Natural killer cell treated with Interleukin-12 subunit alpha and Interleukin-12 subunit beta and Interleukin-15 and Interleukin-18, amount 100 ng/mL, for 72 hours (primary cell): ENCODE measurements at regions not wholly inside any gene's neighbourhood (a gene's known extent, or its start where the extent isn't known, plus 50 kb on each side); places are given as distances from the start of the nearest gene placed in this dataset.

Source experiments
- ATAC-seq, 2 donors: fragments of 150-1000 bp; cut with Tn5 transposase in 1 of 2; sonication (Bioruptor Pico), chemical (Tn5 transposase) in 1 of 2; 2 replicates each; pipeline ENCODE4 v1.10.0; 2021
- DNase-seq: peaks from one replicate; pipeline ENCODE4 v3.0.0; 2022; ENCODE audit warnings: low spot score
- H3K27ac Mint-ChIP-seq, 2 donors: 1 replicate in 1 of 2; 2 replicates in 1 of 2; pipeline ENCODE4 v1.8.0; 2022; ENCODE audit warnings: mixed read lengths in 2 of 2, mild to moderate bottlenecking in 1 of 2, moderate library complexity in 1 of 2
- H3K27me3 Mint-ChIP-seq, 2 donors: 1 replicate in 1 of 2; 2 replicates in 1 of 2; pipeline ENCODE4 v1.8.0; 2022; ENCODE audit warnings: mixed read lengths in 2 of 2
- H3K36me3 Mint-ChIP-seq: one replicate; pipeline ENCODE4 v1.8.0; 2022; ENCODE audit warnings: mixed read lengths
- H3K4me1 Mint-ChIP-seq, 2 donors: 1 replicate in 1 of 2; 2 replicates in 1 of 2; pipeline ENCODE4 v1.8.0; 2022; ENCODE audit warnings: low read depth in 2 of 2, mixed read lengths in 2 of 2, mild to moderate bottlenecking in 1 of 2
- H3K4me3 Mint-ChIP-seq: one replicate; pipeline ENCODE4 v1.8.0; 2022; ENCODE audit warnings: mixed read lengths
- H3K9me3 Mint-ChIP-seq: 2 replicates; pipeline ENCODE4 v1.8.0; 2022; ENCODE audit warnings: mixed read lengths

- peaks cover 8% of the 10 kb centered on the region for H3K9me3 Mint-ChIP-seq
- ATAC-seq = no peak
- no peak overlapping the region for H3K4me3 Mint-ChIP-seq
- peaks cover 4 to 7% of the 10 kb centered on the region in 2 donors for H3K27me3 Mint-ChIP-seq
- H3K27ac Mint-ChIP-seq = no peak overlapping the region
- no peak for DNase-seq
- H3K4me1 Mint-ChIP-seq = no peaks in the 10 kb centered on the region
- peaks cover 19% of the 10 kb centered on the region for H3K36me3 Mint-ChIP-seq
These were observed 182.2 kb upstream of the GATB start for GRCh38 chr4:151942971-151943370.

GRCh38 chr4:151940926-151941617 is 180.3 kb upstream of the GATB start:
- Mint-ChIP-seq H3K36me3 (peaks cover 7% of the 10 kb centered on the region), H3K4me3 (no peak overlapping the region), H3K27ac (no peak overlapping the region), H3K9me3 (peaks cover 2% of the 10 kb centered on the region), H3K27me3 (peaks cover 4 to 14% of the 10 kb centered on the region in 2 donors), H3K4me1 (no peaks in the 10 kb centered on the region)
- no peak for DNase-seq
- no peak for ATAC-seq

GRCh38 chr4:151940291-151940690 is 179.5 kb upstream of the GATB start:
- DNase-seq (no peak), ATAC-seq (no peak)
- Mint-ChIP-seq H3K4me3 (no peak overlapping the region), H3K4me1 (no peaks in the 10 kb centered on the region), H3K27ac (no peak overlapping the region), H3K36me3 (peaks cover 5% of the 10 kb centered on the region), H3K9me3 (no peaks in the 10 kb centered on the region), H3K27me3 (peaks cover 3 to 14% of the 10 kb centered on the region in 2 donors)

- DNase-seq = no peak
- no peak for ATAC-seq
- Mint-ChIP-seq H3K27ac (no peak overlapping the region), H3K27me3 (peaks cover 3 to 10% of the 10 kb centered on the region in 2 donors), H3K4me3 (no peak overlapping the region), H3K9me3 (no peaks in the 10 kb centered on the region), H3K4me1 (no peaks in the 10 kb centered on the region), H3K36me3 (peaks cover 2% of the 10 kb centered on the region)
These were observed 178.9 kb upstream of the GATB start for GRCh38 chr4:151939670-151940069.

- Mint-ChIP-seq H3K4me3 (no peak overlapping the region), H3K27me3 (peaks cover 7 to 14% of the 10 kb centered on the region in 2 donors), H3K36me3 (no peaks in the 10 kb centered on the region), H3K27ac (no peak overlapping the region), H3K9me3 (no peaks in the 10 kb centered on the region), H3K4me1 (no peaks in the 10 kb centered on the region)
- ATAC-seq (no peak), DNase-seq (no peak)
These were observed 174.6 kb upstream of the GATB start for GRCh38 chr4:151935411-151935810.

GRCh38 chr4:151934766-151935165 is 174.0 kb upstream of the GATB start:
- Mint-ChIP-seq H3K27me3 (peaks cover 10 to 14% of the 10 kb centered on the region in 2 donors), H3K9me3 (no peaks in the 10 kb centered on the region), H3K27ac (no peak overlapping the region), H3K4me3 (no peak overlapping the region), H3K4me1 (no peaks in the 10 kb centered on the region), H3K36me3 (no peaks in the 10 kb centered on the region)
- no peak for ATAC-seq
- no peak for DNase-seq

GRCh38 chr4:151933122-151933827 is 172.5 kb upstream of the GATB start:
- Mint-ChIP-seq H3K27ac (no peak overlapping the region), H3K36me3 (no peaks in the 10 kb centered on the region)
- DNase-seq = no peak

GRCh38 chr4:151931563-151931962 is 170.8 kb upstream of the GATB start:
- Mint-ChIP-seq H3K27ac (no peak overlapping the region), H3K9me3 (no peaks in the 10 kb centered on the region), H3K36me3 (no peaks in the 10 kb centered on the region), H3K27me3 (peaks cover 12 to 18% of the 10 kb centered on the region in 2 donors), H3K4me3 (no peak overlapping the region), H3K4me1 (no peaks in the 10 kb centered on the region)
- ATAC-seq (no peak), DNase-seq (no peak)

More at GRCh38 chr4:151933122-151933827, 172.5 kb upstream of the GATB start:
- Mint-ChIP-seq H3K9me3 (no peaks in the 10 kb centered on the region), H3K4me3 (no peak overlapping the region), H3K27me3 (peaks cover 10 to 14% of the 10 kb centered on the region in 2 donors), H3K4me1 (no peaks in the 10 kb centered on the region)
- no peak for ATAC-seq

- Mint-ChIP-seq H3K27ac (no peak overlapping the region), H3K27me3 (peaks cover 19 to 28% of the 10 kb centered on the region in 2 donors), H3K9me3 (no peaks in the 10 kb centered on the region), H3K36me3 (no peaks in the 10 kb centered on the region), H3K4me1 (no peaks in the 10 kb centered on the region), H3K4me3 (no peak overlapping the region)
- DNase-seq = no peak
- ATAC-seq = peak in 1 of 2 donors; percentile 30
These were observed 169.6 kb upstream of the GATB start for GRCh38 chr4:151930372-151930771.

GRCh38 chr4:151928112-151928511 is 167.3 kb upstream of the GATB start:
- H3K27me3 Mint-ChIP-seq = peaks cover 27 to 29% of the 10 kb centered on the region in 2 donors
- H3K9me3 Mint-ChIP-seq = no peaks in the 10 kb centered on the region
- H3K36me3 Mint-ChIP-seq = no peaks in the 10 kb centered on the region
- no peak overlapping the region for H3K27ac Mint-ChIP-seq
- no peaks in the 10 kb centered on the region for H3K4me1 Mint-ChIP-seq
- DNase-seq (no peak), ATAC-seq (no peak)
- H3K4me3 Mint-ChIP-seq = no peak overlapping the region

- no peaks in the 10 kb centered on the region for H3K4me1 Mint-ChIP-seq
- no peaks in the 10 kb centered on the region for H3K36me3 Mint-ChIP-seq
- H3K4me3 Mint-ChIP-seq = no peak overlapping the region
- DNase-seq = no peak
- H3K27me3 Mint-ChIP-seq = peaks cover 29 to 31% of the 10 kb centered on the region in 2 donors
- H3K27ac Mint-ChIP-seq = no peak overlapping the region
- no peaks in the 10 kb centered on the region for H3K9me3 Mint-ChIP-seq
- no peak for ATAC-seq
These were observed 162.0 kb upstream of the GATB start for GRCh38 chr4:151922811-151923210.

- H3K9me3 Mint-ChIP-seq = no peaks in the 10 kb centered on the region
- H3K27me3 Mint-ChIP-seq = peaks cover 28 to 29% of the 10 kb centered on the region in 2 donors
- no peaks in the 10 kb centered on the region for H3K4me1 Mint-ChIP-seq
- H3K36me3 Mint-ChIP-seq = no peaks in the 10 kb centered on the region
- no peak for DNase-seq
- H3K27ac Mint-ChIP-seq = no peak overlapping the region
- ATAC-seq = no peak
- no peak overlapping the region for H3K4me3 Mint-ChIP-seq
These were observed 161.5 kb upstream of the GATB start for GRCh38 chr4:151922306-151922705.

GRCh38 chr4:151921811-151922210 is 161.0 kb upstream of the GATB start:
- Mint-ChIP-seq H3K27ac (no peak overlapping the region), H3K27me3 (peaks cover 23 to 26% of the 10 kb centered on the region in 2 donors), H3K36me3 (no peaks in the 10 kb centered on the region), H3K9me3 (no peaks in the 10 kb centered on the region), H3K4me3 (no peak overlapping the region), H3K4me1 (no peaks in the 10 kb centered on the region)
- DNase-seq = no peak
- no peak for ATAC-seq

GRCh38 chr4:151921386-151921785 is 160.6 kb upstream of the GATB start:
- ATAC-seq (no peak), DNase-seq (no peak)
- no peaks in the 10 kb centered on the region for H3K4me1 Mint-ChIP-seq
- H3K27ac Mint-ChIP-seq = no peak overlapping the region
- H3K36me3 Mint-ChIP-seq = no peaks in the 10 kb centered on the region
- H3K4me3 Mint-ChIP-seq = no peak overlapping the region
- peaks cover 19 to 22% of the 10 kb centered on the region in 2 donors for H3K27me3 Mint-ChIP-seq
- no peaks in the 10 kb centered on the region for H3K9me3 Mint-ChIP-seq
